HG03521 (cell line): ENCODE measurements at regions not wholly inside any gene's neighbourhood (a gene's known extent, or its start where the extent isn't known, plus 50 kb on each side); places are given as distances from the start of the nearest gene placed in this dataset.

Source experiments
- ATAC-seq: cut with Tn5 transposase; IDR thresholded peaks from one replicate; pipeline ENCODE4 v1.9.1; 2021; ENCODE audit warnings: mild to moderate bottlenecking, moderate library complexity; ENCODE audit not compliant: unreplicated experiment

DNA sequence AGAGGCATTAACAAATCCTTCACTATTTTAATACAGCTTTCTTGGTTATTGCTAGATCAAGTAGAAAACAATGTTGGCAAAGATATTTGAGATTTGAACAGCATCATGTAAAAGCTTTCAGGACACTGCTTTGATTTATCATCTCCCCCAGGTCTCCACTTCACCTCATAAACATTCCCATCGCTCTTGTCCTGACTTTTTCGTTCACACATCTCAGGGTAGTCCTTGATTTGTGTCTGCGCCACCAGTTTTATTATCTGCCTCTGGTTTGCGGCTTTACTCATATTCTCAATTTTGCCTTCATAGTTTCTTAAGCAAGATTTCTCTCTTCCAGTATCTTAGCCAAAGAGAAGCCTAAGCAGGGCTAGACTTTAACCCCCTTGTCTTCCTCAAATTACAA lies 63.5 kb upstream of the ROR1 start:
- no peak for ATAC-seq

DNA sequence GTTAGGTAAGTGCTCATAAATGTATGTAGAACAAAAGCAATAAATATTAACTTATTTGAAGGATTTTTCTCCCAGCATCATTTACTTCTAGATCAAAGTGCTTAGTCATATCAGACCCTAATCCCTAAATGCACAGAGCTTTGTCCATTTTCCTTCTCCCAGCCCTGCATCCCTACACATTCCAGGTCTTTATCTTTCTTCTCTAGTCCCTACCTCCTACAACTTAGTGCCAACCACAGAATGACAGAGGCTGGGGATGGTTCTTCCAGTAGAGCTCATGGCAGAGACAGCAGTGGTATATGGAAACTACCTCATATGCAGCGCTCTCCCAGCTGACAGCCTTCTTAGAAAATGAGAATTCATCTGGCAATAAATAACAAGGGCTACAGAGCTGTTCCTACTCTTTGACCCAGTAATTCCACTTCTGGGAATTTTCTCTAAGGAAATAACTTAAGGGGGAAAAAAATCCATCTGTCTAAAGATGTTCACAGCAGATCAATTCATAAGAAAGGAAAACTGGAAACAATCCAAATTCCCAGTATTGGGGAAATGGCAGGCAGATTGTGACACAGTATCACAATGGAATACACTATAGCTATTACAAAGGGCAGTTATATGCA lies 62.9 kb upstream of the ROR1 start:
- no peak for ATAC-seq

DNA sequence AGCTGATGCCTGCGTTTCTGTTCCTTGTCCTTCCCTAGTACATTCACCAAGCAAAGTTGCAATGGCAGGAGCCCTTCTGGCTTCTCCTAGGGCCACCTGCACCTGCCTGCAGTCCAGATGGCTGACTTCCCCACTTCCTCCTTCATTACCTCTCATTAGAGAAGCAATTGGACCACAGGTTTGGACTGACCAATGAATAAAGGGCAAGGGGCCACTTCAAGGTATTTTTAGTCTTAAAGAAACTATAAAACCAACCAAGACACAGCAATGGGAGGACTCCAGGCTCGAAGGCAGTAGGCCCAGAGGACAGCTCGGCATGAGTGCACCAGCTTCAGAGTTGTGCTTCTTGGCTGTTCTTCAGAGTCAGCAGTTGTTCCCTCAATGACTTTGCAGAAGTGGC lies 60.8 kb upstream of the ROR1 start:
- no peak for ATAC-seq

DNA sequence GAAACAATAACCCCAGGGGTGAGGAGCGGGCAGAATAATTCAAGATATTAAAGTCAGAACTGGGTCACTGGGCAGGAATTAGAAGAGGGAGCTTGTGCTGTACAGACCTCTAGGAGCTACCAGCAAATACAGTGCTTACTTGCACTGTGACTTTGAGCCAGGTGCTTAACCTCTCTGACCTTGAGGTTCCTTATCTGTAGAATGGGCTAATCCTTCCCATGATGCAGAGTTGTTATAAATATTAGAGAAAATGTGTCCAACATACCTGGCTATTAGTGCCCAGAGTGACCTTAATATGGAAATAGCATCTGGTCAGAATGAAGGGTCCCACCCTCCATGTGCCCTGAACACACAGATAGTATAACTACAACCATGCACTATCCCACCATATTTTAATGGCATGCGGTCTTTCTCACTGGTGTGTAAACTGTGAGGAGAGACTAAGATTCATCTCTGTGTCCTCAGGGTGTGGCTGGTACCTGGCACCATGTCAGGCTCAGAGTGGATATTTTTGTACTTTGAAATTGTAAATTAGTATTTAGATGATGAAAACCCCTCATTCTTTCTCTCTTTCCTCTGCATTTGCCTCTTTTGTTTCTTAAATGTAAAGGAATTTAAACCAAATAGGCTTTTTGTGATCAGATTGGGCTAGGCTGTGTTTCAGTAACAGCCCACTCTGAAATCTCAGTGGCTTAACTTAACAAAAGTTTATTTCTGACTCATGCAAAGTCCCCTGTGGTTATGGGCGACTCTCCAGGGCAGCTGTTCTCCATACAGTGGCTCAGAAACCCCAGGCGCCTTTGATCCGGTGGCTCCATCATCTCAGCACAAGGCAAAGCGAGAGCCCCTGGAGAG lies 60.0 kb upstream of the ROR1 start:
- peak; percentile 61 for ATAC-seq

DNA sequence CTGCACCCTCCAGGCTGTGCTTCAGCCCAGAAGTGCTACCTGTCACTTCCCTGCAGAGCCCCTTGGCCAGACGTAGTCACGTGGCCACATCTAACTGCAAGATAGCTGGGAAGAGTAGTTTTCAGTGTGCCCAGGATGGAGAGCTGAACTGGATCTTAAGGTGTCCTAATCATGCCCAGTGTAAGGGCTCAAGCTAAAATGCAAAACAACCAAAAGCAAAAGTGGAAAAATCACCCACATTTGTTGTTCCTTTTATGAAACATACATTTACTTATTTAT lies 59.4 kb upstream of the ROR1 start:
- no peak for ATAC-seq

DNA sequence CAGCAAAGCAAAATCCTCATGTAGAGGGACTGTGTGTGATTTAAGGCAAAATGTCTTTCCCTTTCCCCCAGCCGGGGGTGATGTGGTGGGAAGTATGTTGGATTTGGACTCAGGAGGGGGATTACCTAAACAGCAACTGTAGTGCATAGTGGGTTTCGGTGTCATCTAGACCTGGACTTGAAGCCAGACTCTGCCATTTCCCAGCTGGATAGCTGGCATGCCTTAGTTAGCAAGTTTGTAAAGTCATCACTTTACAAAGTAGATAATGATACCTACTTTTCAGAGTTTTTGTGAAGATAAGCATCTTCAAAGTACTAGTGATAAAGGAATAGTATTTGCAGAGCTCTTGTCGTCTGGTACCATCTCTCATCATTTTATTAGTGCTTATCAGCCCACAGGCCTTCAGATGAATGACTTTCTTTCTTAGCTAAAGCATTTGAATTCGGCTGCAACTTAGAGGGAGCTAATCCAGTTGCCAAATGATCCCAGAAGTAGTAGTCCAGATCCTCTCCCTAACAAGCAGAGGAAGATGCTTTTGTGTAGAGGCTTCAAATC lies 56.2 kb upstream of the ROR1 start:
- ATAC-seq: no peak

DNA sequence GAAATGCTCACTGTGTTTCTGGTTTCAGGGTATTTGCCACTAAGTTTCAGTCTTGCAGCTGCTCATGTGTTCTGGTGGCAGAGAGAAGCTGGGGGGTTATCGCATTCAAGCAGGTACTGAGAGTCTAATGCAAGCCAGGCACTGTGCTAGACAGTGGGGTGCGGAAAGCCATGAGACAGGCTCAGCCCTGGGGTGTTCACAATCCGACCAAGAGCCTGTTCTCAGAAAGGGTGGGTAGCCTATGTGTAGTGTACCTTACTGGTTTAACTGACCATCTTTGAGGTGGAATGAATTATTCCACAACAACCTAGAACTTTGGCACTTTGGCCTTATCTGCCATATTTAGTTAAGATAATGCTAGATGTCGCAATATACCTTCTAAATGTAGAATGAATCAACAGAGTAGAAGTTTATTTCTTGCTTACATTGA lies 55.3 kb upstream of the ROR1 start:
- ATAC-seq: no peak

DNA sequence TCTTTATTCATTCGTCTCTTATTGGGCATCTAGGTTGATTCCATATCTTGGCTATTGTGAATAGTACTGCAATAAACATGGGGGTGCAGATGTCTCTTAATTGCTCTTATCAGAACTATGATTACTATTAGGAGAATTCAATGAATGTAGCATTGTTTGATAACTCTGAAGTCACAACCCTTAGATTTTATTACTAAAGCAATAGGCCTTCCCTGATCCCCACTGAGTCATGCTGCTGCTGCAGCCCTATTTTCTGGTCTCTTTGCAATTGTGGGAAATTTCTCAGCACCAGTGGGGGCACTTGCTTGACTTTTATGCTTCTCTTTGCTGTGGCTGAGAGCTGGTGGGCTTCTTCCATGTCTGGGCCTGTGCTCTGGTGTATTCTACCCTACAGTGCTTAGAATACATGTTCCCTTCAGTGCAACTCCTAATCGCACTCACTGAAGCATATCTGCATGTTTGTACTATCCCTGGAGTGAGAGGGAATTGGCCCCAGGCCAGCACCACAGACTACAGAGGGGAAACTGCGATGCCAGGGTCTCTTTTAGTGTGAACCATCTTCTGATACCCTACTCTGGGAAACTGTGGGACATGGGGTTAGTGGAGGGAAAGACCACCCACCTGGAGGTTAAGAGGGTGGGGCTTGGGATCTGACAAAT lies 52.2 kb upstream of the ROR1 start:
- no peak for ATAC-seq

DNA sequence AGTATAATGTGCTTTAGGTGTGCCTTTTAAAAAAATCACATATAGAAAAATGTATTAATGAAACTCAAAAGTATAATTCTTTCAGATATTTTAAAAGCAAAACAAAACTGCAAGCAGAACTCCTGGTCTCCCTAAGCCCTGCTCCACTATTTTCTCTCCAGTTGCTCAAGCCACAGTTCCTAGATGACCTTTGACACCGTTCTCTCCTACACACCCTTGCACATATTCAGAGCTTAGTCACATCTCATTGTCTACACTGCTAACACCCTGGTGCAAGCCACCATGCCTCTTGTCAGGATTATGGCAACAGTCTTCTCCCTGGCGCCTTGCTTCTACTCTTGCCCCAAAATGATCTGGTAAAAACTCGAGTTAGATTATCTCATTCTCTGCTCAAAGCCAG lies 50.2 kb upstream of the ROR1 start:
- no peak for ATAC-seq
